SU-DHL-6 (cell line): ENCODE measurements at regions not wholly inside any gene's neighbourhood (a gene's known extent, or its start where the extent isn't known, plus 50 kb on each side); places are given as distances from the start of the nearest gene placed in this dataset.

Experiments used
- H2AFZ ChIP-seq: fragments of 200-600 bp; sonication (generic); 2 replicates; pipeline ENCODE4 v1.6.1; 2014; ENCODE audit warnings: low read depth, mild to moderate bottlenecking, moderate library complexity, mixed read lengths, antibody characterized with exemption, low read length; ENCODE audit not compliant: severe bottlenecking
- H3F3A ChIP-seq: fragments of 200-600 bp; shearing (Covaris generic); 2 replicates; pipeline ENCODE4 v1.6.0; 2016; ENCODE audit warnings: antibody characterized with exemption, mild to moderate bottlenecking; ENCODE audit not compliant: insufficient read depth
- H3K27ac ChIP-seq: fragments of 200-600 bp; sonication (generic); 2 replicates; pipeline ENCODE4 v1.5.1; 2016; ENCODE audit warnings: low read depth, mild to moderate bottlenecking, low read length, moderate library complexity, mixed read lengths
- H3K27me3 ChIP-seq: fragments of 200-600 bp; sonication (generic), shearing (Covaris generic); 2 replicates; pipeline ENCODE4 v1.6.0; 2014; ENCODE audit warnings: mild to moderate bottlenecking, low read length
- H3K36me3 ChIP-seq: fragments of 200-600 bp; sonication (generic); 2 replicates; pipeline ENCODE4 v1.6.1; 2014; ENCODE audit warnings: mild to moderate bottlenecking, low read length, mixed read lengths
- H3K4me2 ChIP-seq: fragments of 300-600, 200-600 bp; shearing (Covaris generic), sonication (generic); 2 replicates; pipeline ENCODE4 v1.6.0; 2014; ENCODE audit warnings: low read length, low read depth, mild to moderate bottlenecking; ENCODE audit not compliant: poor library complexity, severe bottlenecking
- H3K4me3 ChIP-seq: fragments of 200-600 bp; sonication (generic); 2 replicates; pipeline ENCODE4 v1.5.1; 2014; ENCODE audit warnings: antibody characterized with exemption, low read length, mild to moderate bottlenecking, mixed read lengths; ENCODE audit not compliant: insufficient read depth, poor library complexity, severe bottlenecking
- H3K79me2 ChIP-seq: fragments of 200-600 bp; sonication (generic); 2 replicates; pipeline ENCODE4 v1.6.1; 2014; ENCODE audit warnings: mild to moderate bottlenecking, low read length, moderate library complexity; ENCODE audit not compliant: insufficient read depth
- H3K9ac ChIP-seq: fragments of 200-600 bp; sonication (generic); 2 replicates; pipeline ENCODE4 v1.7.0; 2014; ENCODE audit warnings: mild to moderate bottlenecking, low read length
- H3K9me2 ChIP-seq: fragments of 200-600 bp; sonication (generic); replicated peaks from 2 replicates; pipeline ENCODE4 v1.6.1; 2014; ENCODE audit warnings: low read length; ENCODE audit not compliant: insufficient read depth
- H3K9me3 ChIP-seq: fragments of 200-600 bp; sonication (generic); 2 replicates; pipeline ENCODE4 v1.6.1; 2014; ENCODE audit warnings: low read length, mixed read lengths; ENCODE audit not compliant: insufficient read depth
- H4K20me1 ChIP-seq: fragments of 200-600 bp; sonication (generic); 2 replicates; pipeline ENCODE4 v1.6.1; 2014; ENCODE audit warnings: low read depth, mild to moderate bottlenecking, antibody characterized with exemption, low read length, moderate library complexity, mixed read lengths
- CTCF ChIP-seq: fragments of 200-600 bp; sonication (generic); IDR thresholded peaks from one replicate; pipeline ENCODE4 v1.5.1; 2017; ENCODE audit warnings: antibody characterized with exemption, mild to moderate bottlenecking, low read length, moderate library complexity; ENCODE audit not compliant: insufficient read depth, poor library complexity, severe bottlenecking
- EZH2phosphoT487 ChIP-seq: fragments of 200-600 bp; sonication (generic), shearing (Covaris generic); conservative IDR thresholded peaks from 2 replicates; pipeline ENCODE4 v1.6.1; 2018; ENCODE audit warnings: mild to moderate bottlenecking, antibody characterized with exemption, low read length, moderate library complexity, mixed read lengths

GRCh38 chrX:30981968-30982367, 89.9 kb downstream of the FTHL17 start:
- no peaks in the 10 kb centered on the region for H3F3A ChIP-seq
- no peaks in the 10 kb centered on the region for H3K27me3 ChIP-seq
- H3K36me3 ChIP-seq: no peaks in the 10 kb centered on the region
- no peak overlapping the region for H2AFZ ChIP-seq
- H3K4me2 ChIP-seq: no peak overlapping the region
- no peak overlapping the region for H3K9ac ChIP-seq
- no peaks in the 10 kb centered on the region for H3K9me2 ChIP-seq
- H3K4me3 ChIP-seq: no peak overlapping the region
- TF ChIP-seq EZH2phosphoT487 (no peak), CTCF (no peak)
- no peaks in the 10 kb centered on the region for H3K79me2 ChIP-seq
- no peaks in the 10 kb centered on the region for H4K20me1 ChIP-seq
- H3K27ac ChIP-seq: no peak overlapping the region
- no peaks in the 10 kb centered on the region for H3K9me3 ChIP-seq

- H2AFZ ChIP-seq: no peak overlapping the region
- H3K79me2 ChIP-seq: no peaks in the 10 kb centered on the region
- H3F3A ChIP-seq: no peaks in the 10 kb centered on the region
- no peak overlapping the region for H3K9ac ChIP-seq
- no peak overlapping the region for H3K4me2 ChIP-seq
- no peak overlapping the region for H3K27ac ChIP-seq
- H3K9me2 ChIP-seq: no peaks in the 10 kb centered on the region
- no peaks in the 10 kb centered on the region for H3K36me3 ChIP-seq
- H3K4me3 ChIP-seq: no peak overlapping the region
- H3K9me3 ChIP-seq: no peaks in the 10 kb centered on the region
- TF ChIP-seq EZH2phosphoT487 (no peak), CTCF (no peak)
- no peaks in the 10 kb centered on the region for H4K20me1 ChIP-seq
- H3K27me3 ChIP-seq: no peaks in the 10 kb centered on the region
Measured at GRCh38 chrX:30979271-30979670, 90.2 kb upstream of the TAB3 start.

- no peaks in the 10 kb centered on the region for H3K36me3 ChIP-seq
- TF ChIP-seq CTCF (no peak), EZH2phosphoT487 (no peak)
- no peaks in the 10 kb centered on the region for H4K20me1 ChIP-seq
- no peak overlapping the region for H3K4me2 ChIP-seq
- H3K79me2 ChIP-seq: no peaks in the 10 kb centered on the region
- H3K4me3 ChIP-seq: no peak overlapping the region
- no peak overlapping the region for H2AFZ ChIP-seq
- no peaks in the 10 kb centered on the region for H3K27me3 ChIP-seq
- no peaks in the 10 kb centered on the region for H3F3A ChIP-seq
- no peaks in the 10 kb centered on the region for H3K9me3 ChIP-seq
- H3K9me2 ChIP-seq: no peaks in the 10 kb centered on the region
- no peak overlapping the region for H3K9ac ChIP-seq
- no peak overlapping the region for H3K27ac ChIP-seq
Measured at GRCh38 chrX:30975467-30975866, 86.4 kb upstream of the TAB3 start.
